NCI-H146 (cell line): ENCODE measurements at regions not wholly inside any gene's neighbourhood (a gene's known extent, or its start where the extent isn't known, plus 50 kb on each side); places are given as distances from the start of the nearest gene placed in this dataset.
"Not testable (repeated sequence)": the region's sequence is repeated elsewhere in the genome, so short reads cannot be mapped to it uniquely, and the experiment has no call there.

Source experiments
- DNase-seq: peaks from one replicate; lab custom pipeline; 2025; lab: John Stamatoyannopoulos, UW

DNA sequence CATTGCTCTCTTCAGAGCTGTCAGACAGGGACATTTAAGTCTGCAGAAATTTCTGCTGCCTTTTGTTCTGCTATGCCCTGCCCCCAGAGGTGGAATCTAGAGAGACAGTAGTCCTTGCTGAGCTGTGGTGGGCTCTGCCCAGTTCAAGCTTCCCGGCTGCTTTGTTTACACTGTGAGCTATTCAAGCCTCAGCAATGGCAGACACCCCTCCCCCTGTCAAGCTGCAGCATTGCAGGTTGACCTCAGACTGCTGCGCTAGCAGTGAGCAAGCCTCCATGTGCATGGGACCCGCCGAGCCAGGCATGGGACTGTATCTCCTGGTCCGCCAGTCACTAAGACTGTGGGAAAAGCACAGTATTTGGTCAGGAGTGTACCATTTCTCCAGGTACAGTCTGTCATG is 53.6 kb upstream of the MAPK10 start:
- DNase-seq = not testable (repeated sequence)

- DNase-seq = no peak
Measured at GRCh38 chr4:86414686-86415085, 54.8 kb upstream of the MAPK10 start.

DNA sequence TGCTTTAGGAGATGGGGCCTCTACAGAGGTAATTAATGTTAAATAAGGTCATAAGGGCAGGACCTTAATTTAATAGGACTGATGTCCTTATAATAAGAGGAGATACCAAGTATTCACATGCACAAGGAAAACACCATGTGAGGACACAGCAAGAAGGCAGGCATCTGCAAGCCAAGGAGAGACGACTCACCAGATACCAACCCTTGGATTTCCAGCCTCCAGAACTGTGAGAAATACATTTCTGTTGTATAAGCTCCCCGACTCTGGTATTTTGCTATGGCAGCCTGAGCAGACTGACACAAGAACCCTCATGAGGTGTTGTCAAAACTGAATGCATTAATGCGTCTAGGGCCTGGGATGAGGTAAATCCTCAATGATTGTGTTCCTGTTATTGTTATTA is 56.2 kb upstream of the MAPK10 start:
- DNase-seq = no peak

- DNase-seq = no peak
Measured at GRCh38 chr4:86421461-86421860, 61.6 kb upstream of the MAPK10 start.

DNA sequence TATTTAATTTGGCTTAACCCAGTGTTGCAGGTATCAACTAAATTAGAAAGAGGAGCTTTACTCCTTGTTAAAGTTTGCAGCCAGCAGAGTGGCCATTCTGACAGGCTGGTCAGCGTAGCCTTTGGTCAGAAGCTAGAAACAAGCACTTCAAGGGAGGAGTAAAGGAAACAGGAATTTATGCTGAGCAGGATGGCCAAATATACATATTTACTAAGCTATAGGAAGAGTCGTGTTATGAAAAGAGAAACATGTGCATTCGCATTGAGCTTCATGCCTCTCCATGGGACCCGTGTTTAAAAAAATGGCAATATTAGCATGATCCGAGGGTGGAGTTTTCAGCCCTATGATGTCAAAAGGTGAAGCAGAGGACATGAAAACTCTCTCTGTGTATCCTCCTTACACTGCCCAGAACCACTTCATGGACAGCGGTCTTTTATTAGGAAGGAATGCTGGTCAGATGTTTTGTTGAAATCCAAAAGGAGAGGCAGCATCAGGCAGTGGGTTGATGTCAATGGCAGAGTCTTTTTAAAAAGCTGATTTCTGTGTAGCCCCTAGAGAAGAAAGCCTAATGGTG is 71.8 kb upstream of the MAPK10 start:
- no peak for DNase-seq

DNA sequence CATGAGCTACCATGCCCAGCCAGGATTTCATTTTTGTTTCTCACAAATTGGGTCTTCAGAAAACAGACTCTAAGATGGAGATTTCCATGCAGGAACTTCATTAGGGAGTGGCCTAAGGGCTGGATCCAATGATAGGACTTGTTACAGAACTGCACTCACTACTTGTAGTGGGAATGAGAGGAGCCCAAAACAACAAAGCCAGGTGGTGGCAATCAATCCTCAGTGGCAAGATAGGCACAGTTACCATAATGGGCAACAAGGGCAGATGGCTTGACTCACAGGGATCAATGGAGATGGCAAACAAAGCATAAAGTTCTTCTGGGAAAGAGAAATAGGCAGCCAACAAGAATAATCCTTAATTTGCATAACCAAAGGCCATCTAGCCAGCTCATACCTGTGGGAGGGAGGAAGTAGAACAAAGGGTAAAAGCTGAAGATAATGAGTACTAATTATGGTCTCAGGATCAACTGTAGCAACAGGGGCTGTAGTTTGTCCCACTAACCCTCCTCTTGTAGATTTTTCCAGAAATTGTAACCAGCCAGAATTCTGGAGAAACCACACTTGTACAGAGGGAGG is 72.8 kb upstream of the MAPK10 start:
- peak; percentile 54 for DNase-seq

DNA sequence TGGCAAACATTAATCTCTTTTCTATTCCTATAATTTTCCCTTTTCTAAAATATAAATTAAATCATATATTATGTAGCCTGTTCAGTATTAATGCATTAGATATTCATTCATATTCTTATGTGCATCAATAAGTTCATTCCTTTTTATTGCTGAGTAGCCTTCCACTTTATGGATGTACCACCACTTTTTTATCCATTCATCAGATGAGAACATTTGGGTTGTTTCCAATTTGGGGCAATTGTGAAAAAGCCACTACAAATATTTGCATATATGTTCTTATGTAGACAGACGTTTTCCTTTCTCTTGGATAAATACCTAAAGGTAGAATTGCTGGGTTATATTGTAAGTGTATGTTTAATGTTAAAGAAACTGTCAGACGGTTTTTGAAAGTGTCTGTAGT is 79.4 kb upstream of the MAPK10 start:
- no peak for DNase-seq

DNA sequence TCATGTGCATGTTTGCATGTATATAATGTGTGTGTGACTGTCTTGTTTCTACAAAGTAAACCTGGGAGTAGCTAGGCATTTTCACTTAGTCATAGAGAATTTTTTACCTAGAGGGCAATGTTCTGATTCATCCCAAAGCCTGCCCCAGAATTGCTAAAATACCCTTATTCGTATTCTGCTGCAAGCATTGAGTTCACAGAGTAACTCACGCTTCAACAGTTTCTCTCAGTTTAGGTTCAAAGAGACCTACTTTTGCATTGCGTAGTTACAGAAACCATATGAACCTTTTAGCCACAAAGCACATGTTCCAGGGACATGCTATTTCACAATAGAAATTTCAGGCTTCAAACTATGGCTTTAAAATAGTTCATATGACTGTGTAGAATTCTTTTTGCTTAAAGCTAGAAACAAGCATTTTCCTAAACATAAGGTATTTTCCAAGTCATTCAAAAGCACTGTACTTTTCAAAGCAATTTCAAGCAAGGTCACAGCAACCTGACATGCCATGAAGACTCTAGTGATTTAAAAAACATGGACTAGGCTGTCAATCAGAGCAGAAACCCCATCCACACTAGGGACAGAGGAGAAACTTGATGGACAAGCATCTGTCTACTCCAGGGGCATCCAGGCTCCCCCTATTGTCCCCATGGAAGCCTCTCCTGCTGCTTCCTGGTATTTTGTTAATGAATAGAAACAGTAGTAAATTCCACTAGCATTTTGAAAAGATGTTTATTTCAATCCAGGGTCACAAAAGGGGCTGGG is 81.5 kb upstream of the MAPK10 start:
- no peak for DNase-seq

GRCh38 chr4:86442881-86443280 is 83.0 kb upstream of the MAPK10 start:
- no peak for DNase-seq

DNA sequence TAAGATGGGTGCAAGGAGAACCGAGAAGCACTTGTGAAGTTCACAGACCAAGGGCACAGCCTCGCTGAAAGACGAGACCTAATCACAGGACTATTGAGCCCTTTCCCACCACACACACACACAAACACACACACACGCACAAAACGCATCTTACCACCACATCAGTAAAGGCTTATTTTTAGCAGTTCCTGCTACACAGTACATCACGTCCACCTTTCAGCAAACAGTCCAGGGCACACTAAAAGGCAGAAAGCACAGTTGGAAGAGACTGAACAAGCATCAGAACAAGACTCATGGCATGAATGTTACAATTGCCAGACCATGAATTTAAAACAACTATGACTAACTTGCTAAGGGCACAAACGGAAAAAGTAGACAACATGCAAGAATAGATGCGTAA is 83.6 kb upstream of the MAPK10 start:
- no peak for DNase-seq

- no peak for DNase-seq
Measured at GRCh38 chr4:86446996-86447395, 87.1 kb upstream of the MAPK10 start.

GRCh38 chr4:86448871-86449270 is 89.0 kb upstream of the MAPK10 start:
- DNase-seq = no peak

DNA sequence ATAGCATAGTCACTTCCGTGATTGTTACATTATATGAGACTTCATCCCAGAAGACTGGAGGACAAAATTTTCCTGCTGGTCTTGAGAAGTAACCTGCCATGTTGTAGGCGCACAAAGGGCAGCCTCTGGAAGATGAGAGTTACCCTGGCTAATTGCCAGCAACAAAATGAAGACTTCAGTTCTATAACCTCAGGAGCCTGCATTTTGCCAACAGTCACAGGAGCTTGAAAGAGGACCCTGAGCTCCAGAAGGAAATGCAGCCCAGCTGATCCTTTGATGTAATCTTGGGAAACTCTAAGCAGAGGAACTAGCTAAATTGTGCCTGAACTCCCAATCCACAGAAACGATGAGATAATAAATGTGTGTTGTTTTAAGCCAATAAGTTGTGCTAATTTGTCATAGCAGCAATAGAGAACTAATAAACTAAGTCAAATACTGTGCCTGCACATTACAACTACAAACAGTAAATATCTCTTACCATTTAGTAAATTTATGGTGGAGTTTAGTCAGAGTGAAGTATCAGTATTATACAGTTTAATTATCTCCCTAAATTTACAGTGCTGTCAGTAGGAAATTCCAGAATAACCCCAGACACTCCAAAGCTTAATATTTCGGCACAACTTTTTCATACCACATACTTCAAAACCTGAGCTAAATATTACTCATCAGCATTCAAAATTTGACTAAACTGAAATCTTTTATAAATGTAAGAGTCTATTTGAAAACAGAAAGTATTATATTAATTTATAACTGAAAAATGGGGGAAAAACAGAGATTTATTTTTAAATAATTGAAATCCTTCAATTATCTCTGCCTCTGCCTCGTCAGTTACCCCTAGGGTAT is 90.1 kb upstream of the MAPK10 start:
- no peak for DNase-seq

DNA sequence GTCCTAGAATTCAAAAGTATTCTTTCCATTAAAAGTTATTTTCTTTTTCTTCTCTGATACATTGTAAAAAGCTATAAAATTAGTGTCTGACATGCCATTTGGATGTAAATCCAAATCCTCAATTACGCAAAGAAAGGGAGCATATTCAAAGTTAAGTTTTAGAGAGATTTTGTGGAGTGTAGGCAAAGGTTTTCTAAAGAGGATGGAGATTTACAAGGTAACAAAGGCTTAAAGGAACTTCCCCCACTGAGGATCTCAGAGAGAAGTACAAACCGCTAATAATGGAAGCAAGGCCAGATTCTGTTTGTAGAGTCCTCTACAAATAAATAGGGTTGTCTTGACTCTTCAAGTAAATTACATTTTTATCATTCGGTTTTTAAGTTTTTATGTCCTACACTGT is 91.0 kb upstream of the MAPK10 start:
- DNase-seq = no peak

DNA sequence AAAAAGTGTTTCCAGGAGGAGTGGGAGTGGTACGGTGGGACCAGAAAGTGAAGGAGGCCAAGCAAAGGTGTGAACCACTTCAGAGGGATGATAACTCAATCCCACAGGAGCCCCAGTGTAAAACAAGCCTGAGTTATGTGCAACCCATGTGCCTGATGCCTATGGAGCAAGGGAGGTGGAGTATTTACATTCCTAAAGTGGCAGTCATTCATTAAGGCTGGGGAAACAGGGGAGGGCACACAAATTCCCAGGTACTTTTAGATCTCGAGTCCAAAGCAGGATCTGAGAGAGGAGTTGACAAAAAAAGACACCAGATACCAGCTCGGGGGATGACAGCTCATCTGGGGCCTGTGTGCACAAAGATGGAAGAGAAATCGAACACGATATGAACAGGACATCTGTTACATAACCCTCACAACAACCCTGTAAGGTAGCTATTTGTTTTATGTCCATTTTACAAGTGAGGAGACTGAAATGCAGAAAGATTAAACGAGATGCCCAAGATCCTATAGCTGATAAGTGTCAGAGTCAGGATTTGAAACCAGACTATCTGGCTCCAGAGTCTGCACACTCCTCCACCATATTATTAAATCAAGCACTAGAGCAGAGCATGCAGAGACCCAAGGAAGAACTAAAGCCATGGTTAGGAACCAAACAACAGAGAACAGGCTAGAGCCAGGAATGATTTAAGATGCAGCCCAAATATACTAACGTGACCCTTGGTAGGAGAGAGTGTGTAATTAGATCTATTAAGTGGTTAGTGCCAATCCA is 91.9 kb upstream of the MAPK10 start:
- DNase-seq = no peak

DNA sequence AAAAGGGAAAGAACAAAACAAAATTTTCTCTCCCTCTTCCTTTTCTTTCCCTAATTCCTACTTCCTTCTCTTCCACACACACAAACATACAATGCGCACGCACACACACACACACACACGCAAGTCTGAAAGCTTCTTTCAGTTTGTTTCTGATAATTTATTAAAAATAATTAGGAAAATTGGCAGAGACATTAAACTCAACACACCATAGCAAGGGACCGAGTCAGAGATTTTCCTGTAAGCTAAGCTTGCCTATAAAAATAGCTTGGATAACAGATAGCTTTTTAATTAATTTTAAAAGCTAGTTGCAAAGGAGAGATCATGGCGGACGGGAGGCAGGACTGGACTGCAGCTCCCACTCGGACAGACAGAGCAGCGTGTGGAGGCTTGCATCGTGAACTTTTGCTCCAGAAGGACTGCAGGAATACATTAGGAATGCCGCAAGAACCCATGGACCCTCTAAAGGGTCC is 92.6 kb upstream of the MAPK10 start:
- DNase-seq = peak; percentile 8

DNA sequence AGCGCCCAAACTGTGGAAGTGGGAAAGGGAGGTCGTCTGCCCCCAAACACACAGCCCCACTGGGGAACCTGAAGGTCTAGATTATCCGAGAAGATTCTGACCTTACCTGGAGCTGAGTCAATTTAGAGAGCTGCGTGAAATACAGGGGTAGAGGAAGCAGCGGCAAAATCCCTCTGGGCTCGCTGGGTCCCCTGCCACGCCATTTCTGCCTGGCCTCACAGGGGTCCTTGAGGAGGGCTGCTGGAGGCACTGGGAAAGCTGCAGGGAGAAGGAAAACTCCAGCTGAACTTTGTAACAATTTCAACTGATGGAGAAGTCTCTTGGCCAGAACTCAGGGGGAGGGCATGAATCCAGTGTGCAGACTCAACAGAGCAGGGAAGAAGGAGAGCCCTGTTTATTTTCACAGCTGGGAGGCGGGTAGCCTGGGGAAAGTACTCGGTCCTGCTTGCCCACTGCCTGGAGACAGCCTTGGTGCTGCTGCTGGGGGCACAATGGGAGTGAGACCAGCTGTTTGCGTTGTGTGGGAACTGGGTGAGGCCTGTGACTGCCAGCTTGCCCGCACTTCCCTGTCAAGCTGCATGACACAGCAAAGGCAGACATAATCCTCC is 93.2 kb upstream of the MAPK10 start:
- peak; percentile 59 for DNase-seq

GRCh38 chr4:86453611-86454072 is 93.8 kb upstream of the MAPK10 start:
- DNase-seq = peak; percentile 33

DNA sequence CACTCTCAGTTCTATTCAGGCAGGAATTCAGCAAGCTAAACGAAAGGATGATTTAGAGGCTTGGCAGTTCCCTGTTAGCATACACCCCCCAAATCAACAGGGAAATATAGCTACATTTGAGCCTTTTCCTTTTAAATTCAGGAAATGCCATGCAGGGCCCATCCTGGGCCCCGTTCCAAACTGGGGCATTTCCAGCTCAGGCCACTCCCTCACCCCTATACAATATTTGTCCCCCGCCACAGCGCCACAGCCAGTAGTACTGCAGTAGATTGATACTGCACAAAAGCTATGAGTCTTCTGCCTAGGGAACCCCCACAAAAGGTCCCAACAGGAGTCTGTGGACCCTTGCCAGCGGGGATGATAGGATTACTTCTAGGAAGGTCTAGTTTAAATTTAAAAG is 102.0 kb upstream of the MAPK10 start:
- DNase-seq = no peak

- no peak for DNase-seq
Measured at GRCh38 chr4:86472377-86473019, 112.6 kb upstream of the MAPK10 start.

- DNase-seq = not testable (repeated sequence)
Measured at GRCh38 chr4:86478151-86478550, 116.0 kb upstream of the PTPN13 start.
